IMR-90 (cell line): ENCODE measurements at regions not wholly inside any gene's neighbourhood (a gene's known extent, or its start where the extent isn't known, plus 50 kb on each side); places are given as distances from the start of the nearest gene placed in this dataset.

Experiments
- ATAC-seq: fragments of 200-7000 bp; cut with Tn5 transposase; 2 replicates; pipeline ENCODE4 v1.9.1; 2020; ENCODE audit warnings: low read depth, mild to moderate bottlenecking, moderate library complexity
- BruUV-seq: library from RNA; stranded (reverse); fragments of 400-500 nt; replicated peaks from 2 replicates; lab custom pipeline; 2021; lab: Mats Ljungman, UMichigan
- CTCF ChIA-PET: fragments of 300-600 bp; formaldehyde crosslinking; extraction: SDS; loops from one replicate; lab custom pipeline; 2021; ENCODE audit warnings: antibody characterized with exemption; lab: Yijun Ruan, JAX
- POLR2A ChIA-PET: fragments of 300-600 bp; sonication (Branson Sonifier 250); formaldehyde crosslinking; loops from one replicate; lab custom pipeline; 2022; ENCODE audit warnings: antibody characterized with exemption; ENCODE audit not compliant: unreplicated experiment; lab: Charles Lee
- DNase-seq: peaks from one replicate; pipeline ENCODE4 v3.0.0; 2013
- H2AFZ ChIP-seq: replicated peaks from 2 replicates; pipeline ENCODE3; 2013; ENCODE audit warnings: low read length, mild to moderate bottlenecking; ENCODE audit not compliant: poor library complexity
- H2AK5ac ChIP-seq: 2 replicates; pipeline ENCODE4 v1.6.1; 2013; ENCODE audit warnings: low read depth, low read length, inconsistent platforms
- H2AK9ac ChIP-seq: replicated peaks from 2 replicates; pipeline ENCODE3; 2013; ENCODE audit warnings: mild to moderate bottlenecking, low read depth, low read length, moderate library complexity; ENCODE audit not compliant: poor library complexity
- H2BK120ac ChIP-seq: 2 replicates; pipeline ENCODE4 v1.6.1; 2013; ENCODE audit warnings: low read depth, low read length, inconsistent platforms
- H2BK15ac ChIP-seq: 3 replicates; pipeline ENCODE4 v1.6.1; 2013; ENCODE audit warnings: low read depth, low read length, inconsistent platforms
- H2BK20ac ChIP-seq: 2 replicates; pipeline ENCODE4 v1.6.1; 2013; ENCODE audit warnings: low read depth, mild to moderate bottlenecking, inconsistent platforms, low read length, moderate library complexity
- H2BK5ac ChIP-seq: 2 replicates; pipeline ENCODE4 v1.6.1; 2013; ENCODE audit warnings: mild to moderate bottlenecking, low read depth, low read length, inconsistent platforms; ENCODE audit not compliant: poor library complexity, severe bottlenecking
- H3K14ac ChIP-seq: replicated peaks from 2 replicates; pipeline ENCODE4 v1.6.1; 2013; ENCODE audit warnings: low read depth, low read length, inconsistent platforms
- H3K18ac ChIP-seq: 2 replicates; pipeline ENCODE4 v1.6.1; 2013; ENCODE audit warnings: low read depth, low read length, control low read depth
- H3K23ac ChIP-seq: 2 replicates; pipeline ENCODE4 v1.6.1; 2013; ENCODE audit warnings: low read depth, low read length, inconsistent platforms
- H3K27ac ChIP-seq: 2 replicates; pipeline ENCODE4 v1.5.1; 2013; ENCODE audit warnings: mild to moderate bottlenecking, control low read depth, low read length; ENCODE audit not compliant: insufficient read depth
- H3K27me3 ChIP-seq: 2 replicates; pipeline ENCODE4 v1.6.1; 2013; ENCODE audit warnings: low read length; ENCODE audit not compliant: control insufficient read depth, insufficient read depth
- H3K36me3 ChIP-seq: 2 replicates; pipeline ENCODE4 v1.6.1; 2013; ENCODE audit warnings: low read length, mixed read lengths; ENCODE audit not compliant: control insufficient read depth, insufficient read depth
- H3K4ac ChIP-seq: 2 replicates; pipeline ENCODE4 v1.6.1; 2013; ENCODE audit warnings: low read depth, low read length, inconsistent platforms
- H3K4me1 ChIP-seq: 2 replicates; pipeline ENCODE4 v1.6.1; 2013; ENCODE audit warnings: low read length, mixed read lengths; ENCODE audit not compliant: control insufficient read depth, insufficient read depth
- H3K4me2 ChIP-seq: 2 replicates; pipeline ENCODE4 v1.6.1; 2013; ENCODE audit warnings: low read depth, mild to moderate bottlenecking, control low read depth, low read length, moderate library complexity
- H3K4me3 ChIP-seq: 2 replicates; pipeline ENCODE4 v1.5.1; 2013; ENCODE audit warnings: low read depth, mild to moderate bottlenecking, control low read depth, low read length, moderate library complexity; ENCODE audit not compliant: insufficient read depth
- H3K56ac ChIP-seq: 2 replicates; pipeline ENCODE4 v1.6.1; 2013; ENCODE audit warnings: low read length, inconsistent platforms; ENCODE audit not compliant: insufficient read depth; ENCODE audit errors: extremely low read depth
- H3K79me1 ChIP-seq, 2 experiments: 2 replicates each; pipeline ENCODE4 v1.6.1; 2013; ENCODE audit warnings: low read length in 2 of 2, inconsistent platforms in 1 of 2, low read depth in 1 of 2
- H3K9ac ChIP-seq: 2 replicates; pipeline ENCODE4 v1.6.1; 2013; ENCODE audit warnings: low read depth, low read length, control low read depth
- H3K9me1 ChIP-seq: 2 replicates; pipeline ENCODE4 v1.6.1; 2013; ENCODE audit warnings: low read length, inconsistent platforms; ENCODE audit not compliant: insufficient read depth
- H3K9me3 ChIP-seq: 2 replicates; pipeline ENCODE4 v1.6.1; 2013; ENCODE audit warnings: low read length; ENCODE audit not compliant: control insufficient read depth, insufficient read depth
- H4K20me1 ChIP-seq: 2 replicates; pipeline ENCODE4 v1.6.1; 2013; ENCODE audit warnings: low read length, inconsistent platforms; ENCODE audit not compliant: insufficient read depth
- H4K5ac ChIP-seq: 2 replicates; pipeline ENCODE4 v1.6.1; 2013; ENCODE audit warnings: mild to moderate bottlenecking, low read depth, low read length, control low read depth
- H4K8ac ChIP-seq, 2 experiments: 2 replicates each; pipeline ENCODE4 v1.6.1; 2013; ENCODE audit warnings: low read depth in 2 of 2, low read length in 2 of 2, control low read depth in 1 of 2, inconsistent platforms in 1 of 2
- H4K91ac ChIP-seq: 2 replicates; pipeline ENCODE4 v1.6.1; 2013; ENCODE audit warnings: low read depth, low read length, inconsistent platforms; ENCODE audit not compliant: insufficient read depth
- BHLHE40 ChIP-seq: fragments of 150-350 bp; IDR thresholded peaks from 2 replicates; pipeline ENCODE4 v1.6.1; 2016; ENCODE audit warnings: mild to moderate bottlenecking, low read depth, low read length
- CHD1 ChIP-seq: IDR thresholded peaks from 2 replicates; pipeline ENCODE4 v1.6.1; 2012; ENCODE audit warnings: low read depth, low read length, improper control_type of control experiment
- ELK1 ChIP-seq: fragments of 150-350 bp; IDR thresholded peaks from 2 replicates; pipeline ENCODE4 v1.6.1; 2016; ENCODE audit warnings: low read depth, mild to moderate bottlenecking, low read length, moderate library complexity, borderline replicate concordance
- MAFK ChIP-seq: IDR thresholded peaks from 2 replicates; pipeline ENCODE4 v1.6.1; 2012; ENCODE audit warnings: low read depth, low read length, improper control_type of control experiment
- MAZ ChIP-seq: IDR thresholded peaks from 2 replicates; pipeline ENCODE4 v1.6.1; 2012; ENCODE audit warnings: low read depth, mild to moderate bottlenecking, low read length, improper control_type of control experiment, moderate library complexity, borderline replicate concordance
- MXI1 ChIP-seq: IDR thresholded peaks from 2 replicates; pipeline ENCODE4 v1.6.1; 2012; ENCODE audit warnings: low read depth, mild to moderate bottlenecking, low read length, moderate library complexity, borderline replicate concordance
- POLR2A ChIP-seq: IDR thresholded peaks from 2 replicates; pipeline ENCODE4 v1.6.1; 2012; ENCODE audit warnings: mild to moderate bottlenecking, low read depth, low read length
- RAD21 ChIP-seq: IDR thresholded peaks from 2 replicates; pipeline ENCODE4 v1.6.1; 2012; ENCODE audit warnings: low read length, improper control_type of control experiment
- SMC3 ChIP-seq: fragments of 150-350 bp; IDR thresholded peaks from 2 replicates; pipeline ENCODE4 v1.6.1; 2016; ENCODE audit warnings: low read depth, mild to moderate bottlenecking, antibody characterized with exemption, low read length, moderate library complexity
- USF2 ChIP-seq: fragments of 150-350 bp; IDR thresholded peaks from 2 replicates; pipeline ENCODE4 v1.6.1; 2017; ENCODE audit warnings: mild to moderate bottlenecking, antibody characterized with exemption, low read length, low read depth
- WGBS, 2 experiments: methylation state at CpG; one replicate each; pipeline versions ENCODE4 v1.1.5 to v1.1.7; 2013; ENCODE audit warnings: missing lambda C conversion rate in 2 of 2; ENCODE audit not compliant: insufficient read length in 1 of 2; ENCODE audit errors: extremely low coverage in 2 of 2; 5-methylcytosine and 5-hydroxymethylcytosine counted together
- dilution Hi-C: fragments of 300-500 bp; cut with HindIII; formaldehyde crosslinking; loops from one replicate; pipeline ENCODE4 v1.14.3; 2018; ENCODE audit warnings: low sequenced_read_pairs; ENCODE audit not compliant: unreplicated experiment
- in situ Hi-C: fragments of 300-500 bp; cut with MboI; formaldehyde crosslinking; loops from 3 replicates; pipeline ENCODE4 v1.14.3; 2019; ENCODE audit warnings: low sequenced_read_pairs, inconsistent platforms, mixed read lengths
- intact Hi-C: fragments of 100-400 bp; cut with micrococcal nuclease; formaldehyde crosslinking; loops from 2 replicates; pipeline ENCODE4 v1.10.0; 2022

- no peaks in the 10 kb centered on the region for H3K4me1 ChIP-seq
- no peak overlapping the region for H2BK120ac ChIP-seq
- no peak overlapping the region for H2AK9ac ChIP-seq
- H3K23ac ChIP-seq, result no peak overlapping the region
- no peak overlapping the region for H2BK20ac ChIP-seq
- POLR2A ChIA-PET, result no interaction called here
- no peaks in the 10 kb centered on the region for H3K79me1 ChIP-seq
- H2AK5ac ChIP-seq, result no peak overlapping the region
- no peak for ATAC-seq
- H3K9ac ChIP-seq, result no peak overlapping the region
- H2BK5ac ChIP-seq, result no peak overlapping the region
- H2AFZ ChIP-seq, result no peak overlapping the region
- no peaks in the 10 kb centered on the region for H4K20me1 ChIP-seq
- no peak overlapping the region for H2BK15ac ChIP-seq
- no peak for DNase-seq
- H3K14ac ChIP-seq, result no peak overlapping the region
- in situ Hi-C loops (no loop called here), intact Hi-C loops (no loop called here), dilution Hi-C loops (no loop called here)
- H3K27ac ChIP-seq, result no peak overlapping the region
- H4K91ac ChIP-seq, result no peak overlapping the region
- H4K5ac ChIP-seq, result no peak overlapping the region
- 70% methylated on average over 2 of the region's 6 CpGs; no CpG with 5 or more reads in 1 of the 2 experiments for WGBS, 2 experiments
- no peaks in the 10 kb centered on the region for H3K27me3 ChIP-seq
- no peak overlapping the region for H3K56ac ChIP-seq
- H3K9me1 ChIP-seq, result no peaks in the 10 kb centered on the region
- H3K36me3 ChIP-seq, result no peaks in the 10 kb centered on the region
- CTCF ChIA-PET, result no interaction called here
- H3K4me2 ChIP-seq, result no peak overlapping the region
- H4K8ac ChIP-seq, result no peak overlapping the region
- no peak overlapping the region for H3K4ac ChIP-seq
- TF ChIP-seq SMC3 (no peak), CHD1 (no peak), USF2 (no peak), POLR2A (no peak), BHLHE40 (no peak), MAFK (no peak), MAZ (no peak), ELK1 (no peak), MXI1 (no peak), RAD21 (no peak)
- no TSS peak for BruUV-seq
- H3K4me3 ChIP-seq, result no peak overlapping the region
- H3K18ac ChIP-seq, result no peak overlapping the region
- H3K9me3 ChIP-seq, result peaks cover 7% of the 10 kb centered on the region; the same call in 1 of the 2 replicates
These were observed 129.8 kb upstream of the GPR26 start for GRCh38 chr10:123536176-123536845.
